DOHH2 (cell line): ENCODE measurements at regions not wholly inside any gene's neighbourhood (a gene's known extent, or its start where the extent isn't known, plus 50 kb on each side); places are given as distances from the start of the nearest gene placed in this dataset.

Experiments
- H3F3A ChIP-seq: fragments of 200-600 bp; sonication (generic), shearing (Covaris generic); 2 replicates; pipeline ENCODE4 v1.6.0; 2016; ENCODE audit warnings: antibody characterized with exemption, mild to moderate bottlenecking; ENCODE audit not compliant: control insufficient read depth, insufficient read depth
- H3K27ac ChIP-seq: fragments of 200-600 bp; sonication (generic); 2 replicates; pipeline ENCODE4 v1.5.1; 2014; ENCODE audit warnings: low read depth, mild to moderate bottlenecking, low read length, moderate library complexity
- H3K27me3 ChIP-seq: fragments of 200-600 bp; sonication (generic); 2 replicates; pipeline ENCODE4 v1.6.1; 2014; ENCODE audit warnings: mild to moderate bottlenecking, low read length, mixed read lengths; ENCODE audit not compliant: control insufficient read depth
- H3K36me3 ChIP-seq: fragments of 200-600 bp; sonication (generic); 2 replicates; pipeline ENCODE4 v1.6.1; 2014; ENCODE audit warnings: mild to moderate bottlenecking, low read length, moderate library complexity, mixed read lengths; ENCODE audit not compliant: control insufficient read depth
- H3K4me1 ChIP-seq: fragments of 200-600 bp; sonication (generic); 2 replicates; pipeline ENCODE4 v1.6.1; 2014; ENCODE audit warnings: mild to moderate bottlenecking, low read length, mixed read lengths; ENCODE audit not compliant: control insufficient read depth
- H3K4me2 ChIP-seq: fragments of 200-600 bp; sonication (generic); 2 replicates; pipeline ENCODE4 v1.6.0; 2014; ENCODE audit warnings: mild to moderate bottlenecking, low read length, moderate library complexity
- H3K4me3 ChIP-seq: fragments of 200-600 bp; sonication (generic); 2 replicates; pipeline ENCODE4 v1.5.1; 2014; ENCODE audit warnings: mild to moderate bottlenecking, low read length, mixed read lengths
- H3K79me2 ChIP-seq: fragments of 200-600 bp; sonication (generic); 2 replicates; pipeline ENCODE4 v1.6.1; 2014; ENCODE audit warnings: mild to moderate bottlenecking, low read length, mixed read lengths; ENCODE audit not compliant: control insufficient read depth
- H3K9me2 ChIP-seq: fragments of 200-600 bp; sonication (generic); replicated peaks from 2 replicates; pipeline ENCODE4 v1.6.1; 2014; ENCODE audit warnings: mild to moderate bottlenecking, low read length, mixed read lengths; ENCODE audit not compliant: control insufficient read depth
- H3K9me3 ChIP-seq: fragments of 200-600 bp; sonication (generic); 2 replicates; pipeline ENCODE4 v1.6.1; 2014; ENCODE audit warnings: antibody characterized with exemption, low read length, mixed read lengths; ENCODE audit not compliant: control insufficient read depth, insufficient read depth
- H4K20me1 ChIP-seq: fragments of 200-600 bp; sonication (generic); 2 replicates; pipeline ENCODE4 v1.6.0; 2014; ENCODE audit warnings: low read depth, mild to moderate bottlenecking, antibody characterized with exemption, low read length, moderate library complexity; ENCODE audit not compliant: control insufficient read depth, insufficient read depth
- EZH2phosphoT487 ChIP-seq: fragments of 200-600 bp; sonication (generic); IDR thresholded peaks from 2 replicates; pipeline ENCODE4 v1.6.1; 2017; ENCODE audit warnings: borderline replicate concordance, mild to moderate bottlenecking, antibody characterized with exemption, low read length, moderate library complexity, mixed read lengths
- TF ChIP-seq, protein P1 (sequence below): fragments of 200-600 bp; sonication (generic); IDR thresholded peaks from one replicate; pipeline ENCODE4 v1.5.1; 2014; ENCODE audit warnings: antibody characterized with exemption, mild to moderate bottlenecking, low read depth, low read length; ENCODE audit not compliant: poor library complexity, severe bottlenecking

DNA sequence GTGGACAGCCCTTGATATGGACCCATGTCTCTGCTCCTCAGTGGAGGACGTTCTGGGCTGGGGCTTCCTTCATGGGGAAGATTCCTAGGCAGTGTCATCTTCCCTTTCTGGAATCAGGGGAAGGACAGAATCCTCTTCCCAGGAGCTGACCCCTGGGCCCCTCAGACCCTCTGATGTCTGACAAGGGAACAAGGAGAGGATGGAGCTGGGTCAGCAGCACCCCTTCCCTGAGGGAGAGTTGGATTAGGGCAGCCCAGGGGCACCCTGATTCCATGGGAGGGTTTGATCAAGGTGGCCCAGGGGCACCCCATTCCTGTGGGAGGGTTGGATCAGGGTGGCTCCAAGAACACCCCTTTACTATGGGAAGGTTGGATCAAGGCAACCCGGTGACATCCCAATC is 86.5 kb downstream of the ACKR3 start:
- H4K20me1 ChIP-seq, result no peaks in the 10 kb centered on the region
- TF ChIP-seq EZH2phosphoT487, result no peak
- TF ChIP-seq, protein P1, sequence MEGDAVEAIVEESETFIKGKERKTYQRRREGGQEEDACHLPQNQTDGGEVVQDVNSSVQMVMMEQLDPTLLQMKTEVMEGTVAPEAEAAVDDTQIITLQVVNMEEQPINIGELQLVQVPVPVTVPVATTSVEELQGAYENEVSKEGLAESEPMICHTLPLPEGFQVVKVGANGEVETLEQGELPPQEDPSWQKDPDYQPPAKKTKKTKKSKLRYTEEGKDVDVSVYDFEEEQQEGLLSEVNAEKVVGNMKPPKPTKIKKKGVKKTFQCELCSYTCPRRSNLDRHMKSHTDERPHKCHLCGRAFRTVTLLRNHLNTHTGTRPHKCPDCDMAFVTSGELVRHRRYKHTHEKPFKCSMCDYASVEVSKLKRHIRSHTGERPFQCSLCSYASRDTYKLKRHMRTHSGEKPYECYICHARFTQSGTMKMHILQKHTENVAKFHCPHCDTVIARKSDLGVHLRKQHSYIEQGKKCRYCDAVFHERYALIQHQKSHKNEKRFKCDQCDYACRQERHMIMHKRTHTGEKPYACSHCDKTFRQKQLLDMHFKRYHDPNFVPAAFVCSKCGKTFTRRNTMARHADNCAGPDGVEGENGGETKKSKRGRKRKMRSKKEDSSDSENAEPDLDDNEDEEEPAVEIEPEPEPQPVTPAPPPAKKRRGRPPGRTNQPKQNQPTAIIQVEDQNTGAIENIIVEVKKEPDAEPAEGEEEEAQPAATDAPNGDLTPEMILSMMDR, result no peak
- H3F3A ChIP-seq, result no peaks in the 10 kb centered on the region
- H3K4me1 ChIP-seq, result no peaks in the 10 kb centered on the region
- no peaks in the 10 kb centered on the region for H3K36me3 ChIP-seq
- H3K4me3 ChIP-seq, result no peak overlapping the region
- H3K27ac ChIP-seq, result no peak overlapping the region
- no peaks in the 10 kb centered on the region for H3K9me3 ChIP-seq
- no peaks in the 10 kb centered on the region for H3K9me2 ChIP-seq
- H3K4me2 ChIP-seq, result no peak overlapping the region
- H3K79me2 ChIP-seq, result no peaks in the 10 kb centered on the region
- H3K27me3 ChIP-seq, result peaks cover 2% of the 10 kb centered on the region

DNA sequence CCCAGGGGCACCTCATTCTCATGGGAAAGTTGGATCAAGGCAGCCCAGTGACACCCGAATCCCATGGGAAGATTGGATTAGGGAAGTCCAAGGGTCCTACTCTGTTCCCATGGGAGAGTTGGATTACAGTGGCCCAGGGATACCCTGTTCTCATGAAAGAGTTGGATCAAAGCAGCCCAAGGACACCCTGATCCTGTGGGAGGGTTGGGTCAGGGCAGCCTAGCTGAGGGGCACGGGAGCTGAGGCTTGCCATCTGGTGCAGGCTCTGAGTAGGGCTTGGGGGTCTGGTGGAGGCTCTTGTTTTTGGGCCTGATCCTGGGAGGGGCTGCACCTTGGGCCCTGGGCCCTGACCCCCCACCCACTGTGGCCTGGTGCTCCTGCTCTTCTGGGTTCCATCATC is 87.1 kb downstream of the ACKR3 start:
- peaks cover 7% of the 10 kb centered on the region for H3K27me3 ChIP-seq
- no peaks in the 10 kb centered on the region for H3K4me1 ChIP-seq
- H3K36me3 ChIP-seq, result no peaks in the 10 kb centered on the region
- H3F3A ChIP-seq, result no peaks in the 10 kb centered on the region
- H4K20me1 ChIP-seq, result no peaks in the 10 kb centered on the region
- TF ChIP-seq, protein P1, result no peak
- no peak for TF ChIP-seq EZH2phosphoT487
- H3K4me2 ChIP-seq, result no peak overlapping the region
- H3K9me3 ChIP-seq, result no peaks in the 10 kb centered on the region
- H3K9me2 ChIP-seq, result no peaks in the 10 kb centered on the region
- H3K4me3 ChIP-seq, result no peak overlapping the region
- H3K79me2 ChIP-seq, result no peaks in the 10 kb centered on the region
- no peak overlapping the region for H3K27ac ChIP-seq

DNA sequence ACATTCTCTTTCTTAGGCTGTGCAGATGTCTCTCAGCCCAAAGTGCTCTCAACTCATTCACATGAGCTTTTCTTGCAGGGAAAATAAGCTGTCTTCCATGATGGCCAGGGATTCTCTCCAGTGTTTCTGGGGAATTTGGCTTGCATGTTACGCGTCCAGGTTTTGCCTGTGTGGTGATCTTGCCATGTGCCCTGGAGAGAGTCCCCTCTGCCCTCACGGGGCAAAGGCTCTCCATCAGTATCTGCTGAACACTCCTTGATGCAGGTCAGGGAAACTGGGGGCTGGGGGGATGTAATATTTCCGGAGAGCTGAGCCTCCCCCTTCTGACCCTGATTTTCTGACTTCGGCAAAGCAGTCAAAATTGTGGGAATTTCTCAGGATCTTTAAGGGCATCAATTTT is 87.6 kb downstream of the ACKR3 start:
- Histone ChIP-seq H3K4me3 (no peak overlapping the region), H3K36me3 (no peaks in the 10 kb centered on the region), H3K9me2 (no peaks in the 10 kb centered on the region), H3K79me2 (no peaks in the 10 kb centered on the region), H3K9me3 (no peaks in the 10 kb centered on the region), H3K27ac (no peak overlapping the region), H4K20me1 (no peaks in the 10 kb centered on the region), H3K27me3 (peaks cover 11% of the 10 kb centered on the region), H3F3A (no peaks in the 10 kb centered on the region), H3K4me2 (no peak overlapping the region), H3K4me1 (no peaks in the 10 kb centered on the region)
- no peak for TF ChIP-seq EZH2phosphoT487
- TF ChIP-seq, protein P1, result no peak

DNA sequence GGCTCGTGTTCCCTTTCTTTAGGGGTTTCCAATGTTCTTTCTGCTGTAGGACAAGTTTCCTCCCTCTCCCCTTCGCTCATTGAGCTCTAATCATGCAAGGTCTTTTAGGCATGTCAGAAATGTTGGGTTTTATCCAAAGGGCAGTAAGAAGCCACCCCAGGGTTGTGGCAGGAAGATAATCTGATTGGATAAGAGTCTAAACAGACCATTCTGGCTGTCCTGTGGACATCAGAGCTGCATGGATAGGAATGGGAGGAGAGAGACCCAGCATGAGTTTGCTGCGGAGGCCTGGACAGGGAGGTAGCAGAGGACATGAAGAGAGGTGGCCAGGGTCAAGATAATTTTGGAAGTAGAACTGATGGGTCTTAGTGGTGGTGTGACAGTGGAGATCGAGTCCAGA is 88.2 kb downstream of the ACKR3 start:
- Histone ChIP-seq H3K4me1 (no peaks in the 10 kb centered on the region), H3K27me3 (peaks cover 13% of the 10 kb centered on the region)

More for the DNA sequence above, 88.2 kb downstream of the ACKR3 start:
- Histone ChIP-seq H3K9me2 (no peaks in the 10 kb centered on the region), H3K36me3 (no peaks in the 10 kb centered on the region), H4K20me1 (no peaks in the 10 kb centered on the region), H3K4me2 (no peak overlapping the region), H3F3A (no peaks in the 10 kb centered on the region), H3K79me2 (no peaks in the 10 kb centered on the region), H3K4me3 (no peak overlapping the region), H3K9me3 (no peaks in the 10 kb centered on the region), H3K27ac (no peak overlapping the region)
- TF ChIP-seq, protein P1, result no peak
- TF ChIP-seq EZH2phosphoT487, result no peak
